Activated CD8-positive, alpha-beta T cell treated with anti-CD3 and anti-CD28 coated beads for 36 hours (primary cell): ENCODE measurements at regions not wholly inside any gene's neighbourhood (a gene's known extent, or its start where the extent isn't known, plus 50 kb on each side); places are given as distances from the start of the nearest gene placed in this dataset.

ENCODE experiments used
- ATAC-seq: fragments of 200-7000 bp; cut with Tn5 transposase; one replicate; pipeline ENCODE4 v1.10.0; 2021; ENCODE audit warnings: mild to moderate bottlenecking, moderate library complexity
- CTCF ChIA-PET: fragments of 350-600 bp; sonication (Branson Sonifier 250); formaldehyde crosslinking; loops from one replicate; lab custom pipeline; 2021; ENCODE audit warnings: antibody characterized with exemption; lab: Charles Lee
- POLR2A ChIA-PET: fragments of 350-600 bp; sonication (Branson Sonifier 250); formaldehyde crosslinking; loops from one replicate; lab custom pipeline; 2021; ENCODE audit warnings: antibody characterized with exemption; lab: Charles Lee
- DNase-seq: peaks from one replicate; pipeline ENCODE4 v3.0.0-alpha.2; 2020
- H3K27ac Mint-ChIP-seq: one replicate; pipeline ENCODE4 v1.8.0; 2021; ENCODE audit warnings: mild to moderate bottlenecking, mixed read lengths
- H3K27me3 Mint-ChIP-seq: one replicate; pipeline ENCODE4 v1.8.0; 2021; ENCODE audit warnings: mixed read lengths
- H3K36me3 Mint-ChIP-seq: one replicate; pipeline ENCODE4 v1.8.0; 2021; ENCODE audit warnings: low read depth, mixed read lengths
- H3K4me1 Mint-ChIP-seq: one replicate; pipeline ENCODE4 v1.8.0; 2021; ENCODE audit warnings: low read depth, mixed read lengths
- H3K4me3 Mint-ChIP-seq: one replicate; pipeline ENCODE4 v1.8.0; 2021; ENCODE audit warnings: mild to moderate bottlenecking, moderate library complexity, mixed read lengths
- H3K9me3 Mint-ChIP-seq: one replicate; pipeline ENCODE4 v1.8.0; 2021; ENCODE audit warnings: mixed read lengths
- intact Hi-C: fragments of 100-400 bp; cut with micrococcal nuclease; formaldehyde crosslinking; loops from one replicate; pipeline ENCODE4 v1.10.0; 2022
- TF ChIP-seq, protein P1 (sequence below): fragments of 200-600 bp; IDR thresholded peaks from one replicate; pipeline ENCODE4 v1.8.0; 2022; ENCODE audit warnings: antibody characterized with exemption, mild to moderate bottlenecking

- no peak overlapping the region for H3K4me3 Mint-ChIP-seq
- DNase-seq, result no peak
- H3K9me3 Mint-ChIP-seq, result no peaks in the 10 kb centered on the region
- H3K27ac Mint-ChIP-seq, result no peak overlapping the region
- ATAC-seq, result no peak
- H3K4me1 Mint-ChIP-seq, result no peaks in the 10 kb centered on the region
- TF ChIP-seq, protein P1, sequence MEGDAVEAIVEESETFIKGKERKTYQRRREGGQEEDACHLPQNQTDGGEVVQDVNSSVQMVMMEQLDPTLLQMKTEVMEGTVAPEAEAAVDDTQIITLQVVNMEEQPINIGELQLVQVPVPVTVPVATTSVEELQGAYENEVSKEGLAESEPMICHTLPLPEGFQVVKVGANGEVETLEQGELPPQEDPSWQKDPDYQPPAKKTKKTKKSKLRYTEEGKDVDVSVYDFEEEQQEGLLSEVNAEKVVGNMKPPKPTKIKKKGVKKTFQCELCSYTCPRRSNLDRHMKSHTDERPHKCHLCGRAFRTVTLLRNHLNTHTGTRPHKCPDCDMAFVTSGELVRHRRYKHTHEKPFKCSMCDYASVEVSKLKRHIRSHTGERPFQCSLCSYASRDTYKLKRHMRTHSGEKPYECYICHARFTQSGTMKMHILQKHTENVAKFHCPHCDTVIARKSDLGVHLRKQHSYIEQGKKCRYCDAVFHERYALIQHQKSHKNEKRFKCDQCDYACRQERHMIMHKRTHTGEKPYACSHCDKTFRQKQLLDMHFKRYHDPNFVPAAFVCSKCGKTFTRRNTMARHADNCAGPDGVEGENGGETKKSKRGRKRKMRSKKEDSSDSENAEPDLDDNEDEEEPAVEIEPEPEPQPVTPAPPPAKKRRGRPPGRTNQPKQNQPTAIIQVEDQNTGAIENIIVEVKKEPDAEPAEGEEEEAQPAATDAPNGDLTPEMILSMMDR, result no peak
- no peaks in the 10 kb centered on the region for H3K36me3 Mint-ChIP-seq
- intact Hi-C loops, result no loop called here
- POLR2A ChIA-PET, result no interaction called here
- CTCF ChIA-PET, result no interaction called here
- no peaks in the 10 kb centered on the region for H3K27me3 Mint-ChIP-seq
Measured at GRCh38 chr9:108336575-108336974, 519.2 kb downstream of the ACTL7B start.

GRCh38 chr9:108333530-108333983 lies 522.2 kb downstream of the ACTL7B start:
- intact Hi-C loops, result no loop called here
- DNase-seq (no peak), ATAC-seq (no peak)
- TF ChIP-seq, protein P1, result no peak
- CTCF ChIA-PET, result no interaction called here
- POLR2A ChIA-PET, result interaction anchor here (0.6 kb wide), 1 partner anchor 1300 kb away, joined by 3 read pairs; no protein-coding TSS in a partner anchor
- Mint-ChIP-seq H3K9me3 (peaks cover 3% of the 10 kb centered on the region), H3K36me3 (no peaks in the 10 kb centered on the region), H3K4me1 (no peaks in the 10 kb centered on the region), H3K27me3 (no peaks in the 10 kb centered on the region), H3K4me3 (no peak overlapping the region), H3K27ac (no peak overlapping the region)

- Mint-ChIP-seq H3K27ac (no peak overlapping the region), H3K4me3 (no peak overlapping the region), H3K9me3 (peaks cover 12% of the 10 kb centered on the region), H3K27me3 (no peaks in the 10 kb centered on the region), H3K4me1 (no peaks in the 10 kb centered on the region), H3K36me3 (no peaks in the 10 kb centered on the region)
- ChIA-PET CTCF (no interaction called here), POLR2A (interaction anchor here (0.7 kb wide), 1 partner anchor 42 kb away, joined by 3 read pairs; no protein-coding TSS in a partner anchor)
- intact Hi-C loops, result no loop called here
- ATAC-seq, result no peak
- DNase-seq, result no peak
- TF ChIP-seq, protein P1, result no peak
Measured at GRCh38 chr9:108331596-108331995, 524.2 kb downstream of the ACTL7B start.

- Mint-ChIP-seq H3K4me1 (no peaks in the 10 kb centered on the region), H3K4me3 (no peak overlapping the region), H3K36me3 (no peaks in the 10 kb centered on the region), H3K27ac (no peak overlapping the region), H3K9me3 (peaks cover 17% of the 10 kb centered on the region), H3K27me3 (no peaks in the 10 kb centered on the region)
- TF ChIP-seq, protein P1, result no peak
- ATAC-seq (no peak), DNase-seq (no peak)
- CTCF ChIA-PET, result no interaction called here
- intact Hi-C loops, result no loop called here
- POLR2A ChIA-PET, result no interaction called here
Measured at GRCh38 chr9:108325406-108325805, 530.4 kb downstream of the ACTL7B start.

DNA sequence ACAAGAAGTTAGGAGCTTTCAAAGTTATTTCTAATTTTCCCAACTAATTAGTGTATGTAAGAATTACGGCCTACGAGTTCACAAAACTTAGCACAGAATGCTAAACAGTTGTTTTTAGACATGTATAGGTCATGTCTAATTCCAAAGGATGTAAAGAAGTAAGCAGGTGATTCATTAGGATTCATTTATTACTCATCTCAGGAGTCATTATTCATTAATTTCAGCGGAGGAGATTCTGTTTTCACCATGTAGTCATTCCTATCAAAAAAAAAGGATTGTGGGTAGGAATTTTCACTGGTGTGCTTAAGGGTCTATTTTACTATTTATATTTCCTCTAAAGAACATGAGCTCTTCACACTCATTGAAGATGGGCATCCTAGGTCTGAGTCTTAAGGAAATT lies 532.2 kb downstream of the ACTL7B start:
- ATAC-seq (no peak), DNase-seq (no peak)
- H3K36me3 Mint-ChIP-seq, result no peaks in the 10 kb centered on the region
- H3K4me3 Mint-ChIP-seq, result no peak overlapping the region
- ChIA-PET POLR2A (no interaction called here), CTCF (no interaction called here)
- H3K27me3 Mint-ChIP-seq, result no peaks in the 10 kb centered on the region
- H3K27ac Mint-ChIP-seq, result no peak overlapping the region
- H3K4me1 Mint-ChIP-seq, result no peaks in the 10 kb centered on the region
- TF ChIP-seq, protein P1, result no peak
- intact Hi-C loops, result no loop called here
- H3K9me3 Mint-ChIP-seq, result peaks cover 15% of the 10 kb centered on the region
